IMR-90 (cell line): ENCODE measurements at regions not wholly inside any gene's neighbourhood (a gene's known extent, or its start where the extent isn't known, plus 50 kb on each side); places are given as distances from the start of the nearest gene placed in this dataset.

Experiments used
- ATAC-seq: fragments of 200-7000 bp; cut with Tn5 transposase; 2 replicates; pipeline ENCODE4 v1.9.1; 2020; ENCODE audit warnings: low read depth, mild to moderate bottlenecking, moderate library complexity
- BruUV-seq: library from RNA; stranded (reverse); fragments of 400-500 nt; replicated peaks from 2 replicates; lab custom pipeline; 2021; lab: Mats Ljungman, UMichigan
- CTCF ChIA-PET: fragments of 300-600 bp; formaldehyde crosslinking; extraction: SDS; loops from one replicate; lab custom pipeline; 2021; ENCODE audit warnings: antibody characterized with exemption; lab: Yijun Ruan, JAX
- POLR2A ChIA-PET: fragments of 300-600 bp; sonication (Branson Sonifier 250); formaldehyde crosslinking; loops from one replicate; lab custom pipeline; 2022; ENCODE audit warnings: antibody characterized with exemption; ENCODE audit not compliant: unreplicated experiment; lab: Charles Lee
- DNase-seq: peaks from one replicate; pipeline ENCODE4 v3.0.0; 2013
- H2AFZ ChIP-seq: replicated peaks from 2 replicates; pipeline ENCODE3; 2013; ENCODE audit warnings: low read length, mild to moderate bottlenecking; ENCODE audit not compliant: poor library complexity
- H2AK5ac ChIP-seq: 2 replicates; pipeline ENCODE4 v1.6.1; 2013; ENCODE audit warnings: low read depth, low read length, inconsistent platforms
- H2AK9ac ChIP-seq: replicated peaks from 2 replicates; pipeline ENCODE3; 2013; ENCODE audit warnings: mild to moderate bottlenecking, low read depth, low read length, moderate library complexity; ENCODE audit not compliant: poor library complexity
- H2BK120ac ChIP-seq: 2 replicates; pipeline ENCODE4 v1.6.1; 2013; ENCODE audit warnings: low read depth, low read length, inconsistent platforms
- H2BK15ac ChIP-seq: 3 replicates; pipeline ENCODE4 v1.6.1; 2013; ENCODE audit warnings: low read depth, low read length, inconsistent platforms
- H2BK20ac ChIP-seq: 2 replicates; pipeline ENCODE4 v1.6.1; 2013; ENCODE audit warnings: low read depth, mild to moderate bottlenecking, inconsistent platforms, low read length, moderate library complexity
- H2BK5ac ChIP-seq: 2 replicates; pipeline ENCODE4 v1.6.1; 2013; ENCODE audit warnings: mild to moderate bottlenecking, low read depth, low read length, inconsistent platforms; ENCODE audit not compliant: poor library complexity, severe bottlenecking
- H3K14ac ChIP-seq: replicated peaks from 2 replicates; pipeline ENCODE4 v1.6.1; 2013; ENCODE audit warnings: low read depth, low read length, inconsistent platforms
- H3K18ac ChIP-seq: 2 replicates; pipeline ENCODE4 v1.6.1; 2013; ENCODE audit warnings: low read depth, low read length, control low read depth
- H3K23ac ChIP-seq: 2 replicates; pipeline ENCODE4 v1.6.1; 2013; ENCODE audit warnings: low read depth, low read length, inconsistent platforms
- H3K27ac ChIP-seq: 2 replicates; pipeline ENCODE4 v1.5.1; 2013; ENCODE audit warnings: mild to moderate bottlenecking, control low read depth, low read length; ENCODE audit not compliant: insufficient read depth
- H3K27me3 ChIP-seq: 2 replicates; pipeline ENCODE4 v1.6.1; 2013; ENCODE audit warnings: low read length; ENCODE audit not compliant: control insufficient read depth, insufficient read depth
- H3K36me3 ChIP-seq: 2 replicates; pipeline ENCODE4 v1.6.1; 2013; ENCODE audit warnings: low read length, mixed read lengths; ENCODE audit not compliant: control insufficient read depth, insufficient read depth
- H3K4ac ChIP-seq: 2 replicates; pipeline ENCODE4 v1.6.1; 2013; ENCODE audit warnings: low read depth, low read length, inconsistent platforms
- H3K4me1 ChIP-seq: 2 replicates; pipeline ENCODE4 v1.6.1; 2013; ENCODE audit warnings: low read length, mixed read lengths; ENCODE audit not compliant: control insufficient read depth, insufficient read depth
- H3K4me2 ChIP-seq: 2 replicates; pipeline ENCODE4 v1.6.1; 2013; ENCODE audit warnings: low read depth, mild to moderate bottlenecking, control low read depth, low read length, moderate library complexity
- H3K4me3 ChIP-seq: 2 replicates; pipeline ENCODE4 v1.5.1; 2013; ENCODE audit warnings: low read depth, mild to moderate bottlenecking, control low read depth, low read length, moderate library complexity; ENCODE audit not compliant: insufficient read depth
- H3K56ac ChIP-seq: 2 replicates; pipeline ENCODE4 v1.6.1; 2013; ENCODE audit warnings: low read length, inconsistent platforms; ENCODE audit not compliant: insufficient read depth; ENCODE audit errors: extremely low read depth
- H3K79me1 ChIP-seq, 2 experiments: 2 replicates each; pipeline ENCODE4 v1.6.1; 2013; ENCODE audit warnings: low read length in 2 of 2, inconsistent platforms in 1 of 2, low read depth in 1 of 2
- H3K9ac ChIP-seq: 2 replicates; pipeline ENCODE4 v1.6.1; 2013; ENCODE audit warnings: low read depth, low read length, control low read depth
- H3K9me1 ChIP-seq: 2 replicates; pipeline ENCODE4 v1.6.1; 2013; ENCODE audit warnings: low read length, inconsistent platforms; ENCODE audit not compliant: insufficient read depth
- H3K9me3 ChIP-seq: 2 replicates; pipeline ENCODE4 v1.6.1; 2013; ENCODE audit warnings: low read length; ENCODE audit not compliant: control insufficient read depth, insufficient read depth
- H4K20me1 ChIP-seq: 2 replicates; pipeline ENCODE4 v1.6.1; 2013; ENCODE audit warnings: low read length, inconsistent platforms; ENCODE audit not compliant: insufficient read depth
- H4K5ac ChIP-seq: 2 replicates; pipeline ENCODE4 v1.6.1; 2013; ENCODE audit warnings: mild to moderate bottlenecking, low read depth, low read length, control low read depth
- H4K8ac ChIP-seq, 2 experiments: 2 replicates each; pipeline ENCODE4 v1.6.1; 2013; ENCODE audit warnings: low read depth in 2 of 2, low read length in 2 of 2, control low read depth in 1 of 2, inconsistent platforms in 1 of 2
- H4K91ac ChIP-seq: 2 replicates; pipeline ENCODE4 v1.6.1; 2013; ENCODE audit warnings: low read depth, low read length, inconsistent platforms; ENCODE audit not compliant: insufficient read depth
- BHLHE40 ChIP-seq: fragments of 150-350 bp; IDR thresholded peaks from 2 replicates; pipeline ENCODE4 v1.6.1; 2016; ENCODE audit warnings: mild to moderate bottlenecking, low read depth, low read length
- CEBPB ChIP-seq: IDR thresholded peaks from 2 replicates; pipeline ENCODE4 v1.6.1; 2012; ENCODE audit warnings: low read depth, low read length, improper control_type of control experiment
- CHD1 ChIP-seq: IDR thresholded peaks from 2 replicates; pipeline ENCODE4 v1.6.1; 2012; ENCODE audit warnings: low read depth, low read length, improper control_type of control experiment
- ELK1 ChIP-seq: fragments of 150-350 bp; IDR thresholded peaks from 2 replicates; pipeline ENCODE4 v1.6.1; 2016; ENCODE audit warnings: low read depth, mild to moderate bottlenecking, low read length, moderate library complexity, borderline replicate concordance
- FOS ChIP-seq: fragments of 150-350 bp; IDR thresholded peaks from 2 replicates; pipeline ENCODE4 v1.6.1; 2016; ENCODE audit warnings: low read depth, low read length
- MAFK ChIP-seq: IDR thresholded peaks from 2 replicates; pipeline ENCODE4 v1.6.1; 2012; ENCODE audit warnings: low read depth, low read length, improper control_type of control experiment
- MAZ ChIP-seq: IDR thresholded peaks from 2 replicates; pipeline ENCODE4 v1.6.1; 2012; ENCODE audit warnings: low read depth, mild to moderate bottlenecking, low read length, improper control_type of control experiment, moderate library complexity, borderline replicate concordance
- NFE2L2 ChIP-seq: fragments of 150-350 bp; IDR thresholded peaks from 2 replicates; pipeline ENCODE4 v1.6.1; 2016; ENCODE audit warnings: low read depth, mild to moderate bottlenecking, low read length
- POLR2A ChIP-seq: IDR thresholded peaks from 2 replicates; pipeline ENCODE4 v1.6.1; 2012; ENCODE audit warnings: mild to moderate bottlenecking, low read depth, low read length
- RAD21 ChIP-seq: IDR thresholded peaks from 2 replicates; pipeline ENCODE4 v1.6.1; 2012; ENCODE audit warnings: low read length, improper control_type of control experiment
- RCOR1 ChIP-seq: IDR thresholded peaks from 2 replicates; pipeline ENCODE4 v1.6.1; 2012; ENCODE audit warnings: mild to moderate bottlenecking, low read length, improper control_type of control experiment; ENCODE audit not compliant: insufficient replicate concordance
- RFX5 ChIP-seq: IDR thresholded peaks from 2 replicates; pipeline ENCODE4 v1.8.0; 2012; ENCODE audit warnings: low read depth, mild to moderate bottlenecking, low read length, moderate library complexity
- SMC3 ChIP-seq: fragments of 150-350 bp; IDR thresholded peaks from 2 replicates; pipeline ENCODE4 v1.6.1; 2016; ENCODE audit warnings: low read depth, mild to moderate bottlenecking, antibody characterized with exemption, low read length, moderate library complexity
- WGBS, 2 experiments: methylation state at CpG; one replicate each; pipeline versions ENCODE4 v1.1.5 to v1.1.7; 2013; ENCODE audit warnings: missing lambda C conversion rate in 2 of 2; ENCODE audit not compliant: insufficient read length in 1 of 2; ENCODE audit errors: extremely low coverage in 2 of 2; 5-methylcytosine and 5-hydroxymethylcytosine counted together
- dilution Hi-C: fragments of 300-500 bp; cut with HindIII; formaldehyde crosslinking; loops from one replicate; pipeline ENCODE4 v1.14.3; 2018; ENCODE audit warnings: low sequenced_read_pairs; ENCODE audit not compliant: unreplicated experiment
- in situ Hi-C: fragments of 300-500 bp; cut with MboI; formaldehyde crosslinking; loops from 3 replicates; pipeline ENCODE4 v1.14.3; 2019; ENCODE audit warnings: low sequenced_read_pairs, inconsistent platforms, mixed read lengths
- intact Hi-C: fragments of 100-400 bp; cut with micrococcal nuclease; formaldehyde crosslinking; loops from 2 replicates; pipeline ENCODE4 v1.10.0; 2022
- TF ChIP-seq, protein P1 (sequence below): conservative IDR thresholded peaks from 2 replicates; pipeline ENCODE4 v1.5.1; 2012; ENCODE audit warnings: mild to moderate bottlenecking, low read depth, low read length, improper control_type of control experiment

GRCh38 chr11:130641876-130642275, 193.4 kb downstream of the ADAMTS15 start:
- Histone ChIP-seq H3K9ac (no peak overlapping the region), H4K20me1 (no peaks in the 10 kb centered on the region), H3K14ac (no peak overlapping the region), H3K18ac (no peak overlapping the region), H2AK9ac (no peak overlapping the region), H4K5ac (no peak overlapping the region), H3K4ac (no peak overlapping the region), H3K27ac (no peak overlapping the region), H2BK15ac (no peak overlapping the region), H3K36me3 (no peaks in the 10 kb centered on the region), H3K4me3 (no peak overlapping the region), H3K9me3 (no peaks in the 10 kb centered on the region), H3K23ac (no peak overlapping the region), H3K9me1 (peaks cover 20% of the 10 kb centered on the region; the same call in 1 of the 2 replicates), H2BK5ac (no peak overlapping the region), H3K4me2 (no peak overlapping the region), H2BK120ac (no peak overlapping the region), H3K27me3 (no peaks in the 10 kb centered on the region), H3K4me1 (peaks cover 15% of the 10 kb centered on the region), H3K56ac (no peak overlapping the region), H2BK20ac (no peak overlapping the region), H3K79me1 (no peaks in the 10 kb centered on the region), H4K91ac (no peak overlapping the region), H4K8ac (no peak overlapping the region), H2AFZ (no peak overlapping the region), H2AK5ac (no peak overlapping the region; the same call in 1 of the 2 replicates)
- no TSS peak for BruUV-seq
- ATAC-seq (no peak), DNase-seq (no peak)
- ChIA-PET CTCF (no interaction called here), POLR2A (no interaction called here)
- in situ Hi-C loops = no loop called here
- 80% methylated on average over 1 of the region's 3 CpGs; no CpG with 5 or more reads in 1 of the 2 experiments for WGBS, 2 experiments
- intact Hi-C loops = no loop called here
- dilution Hi-C loops = no loop called here
- no peak for TF ChIP-seq BHLHE40
- TF ChIP-seq, protein P1, sequence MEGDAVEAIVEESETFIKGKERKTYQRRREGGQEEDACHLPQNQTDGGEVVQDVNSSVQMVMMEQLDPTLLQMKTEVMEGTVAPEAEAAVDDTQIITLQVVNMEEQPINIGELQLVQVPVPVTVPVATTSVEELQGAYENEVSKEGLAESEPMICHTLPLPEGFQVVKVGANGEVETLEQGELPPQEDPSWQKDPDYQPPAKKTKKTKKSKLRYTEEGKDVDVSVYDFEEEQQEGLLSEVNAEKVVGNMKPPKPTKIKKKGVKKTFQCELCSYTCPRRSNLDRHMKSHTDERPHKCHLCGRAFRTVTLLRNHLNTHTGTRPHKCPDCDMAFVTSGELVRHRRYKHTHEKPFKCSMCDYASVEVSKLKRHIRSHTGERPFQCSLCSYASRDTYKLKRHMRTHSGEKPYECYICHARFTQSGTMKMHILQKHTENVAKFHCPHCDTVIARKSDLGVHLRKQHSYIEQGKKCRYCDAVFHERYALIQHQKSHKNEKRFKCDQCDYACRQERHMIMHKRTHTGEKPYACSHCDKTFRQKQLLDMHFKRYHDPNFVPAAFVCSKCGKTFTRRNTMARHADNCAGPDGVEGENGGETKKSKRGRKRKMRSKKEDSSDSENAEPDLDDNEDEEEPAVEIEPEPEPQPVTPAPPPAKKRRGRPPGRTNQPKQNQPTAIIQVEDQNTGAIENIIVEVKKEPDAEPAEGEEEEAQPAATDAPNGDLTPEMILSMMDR = no peak
- TF ChIP-seq MAZ = no peak
- no peak for TF ChIP-seq MAFK
- no peak for TF ChIP-seq RFX5
- no peak for TF ChIP-seq RCOR1
- no peak for TF ChIP-seq CHD1
- TF ChIP-seq POLR2A = no peak
- TF ChIP-seq RAD21 = no peak
- TF ChIP-seq NFE2L2 = no peak
- TF ChIP-seq FOS = no peak
- TF ChIP-seq CEBPB = no peak
- no peak for TF ChIP-seq ELK1
- TF ChIP-seq SMC3 = no peak
